H1 (cell line): ENCODE measurements at regions not wholly inside any gene's neighbourhood (a gene's known extent, or its start where the extent isn't known, plus 50 kb on each side); places are given as distances from the start of the nearest gene placed in this dataset.

ENCODE experiments used
- NRF1 ChIP-seq: IDR thresholded peaks from 2 replicates; pipeline ENCODE4 v1.6.1; 2011; ENCODE audit warnings: mild to moderate bottlenecking, low read depth, low read length, improper control_type of control experiment

GRCh38 chr1:5274527-5274926, 620.1 kb downstream of the AJAP1 start (continued):
- TF ChIP-seq NRF1: no peak
- TF ChIP-seq, all 59 proteins: peak for 0
